ENCODE measurements at regions not wholly inside any gene's neighbourhood (a gene's known extent, or its start where the extent isn't known, plus 50 kb on each side); places are given as distances from the start of the nearest gene placed in this dataset.

- no peaks in the 10 kb centered on the region for H3K27me3 ChIP-seq (ENCODE audit: low read depth, low read length)
- H3K4me3 ChIP-seq (ENCODE audit: low read depth in 1 of 2, low read length in 2 of 2) = no peak overlapping the region
- H3K36me3 ChIP-seq (ENCODE audit: control insufficient read depth in 1 of 2, insufficient read depth in 2 of 2, low read length in 2 of 2) = no peaks in the 10 kb centered on the region
- no peaks in the 10 kb centered on the region for H3K9me3 ChIP-seq (ENCODE audit: control insufficient read depth in 1 of 2, low read length in 2 of 2)
- H3K27ac ChIP-seq (ENCODE audit: low read length) = no peak overlapping the region
- peaks cover 0 to 8% of the 10 kb centered on the region in 2 donors for H3K4me1 ChIP-seq (ENCODE audit: control insufficient read depth in 1 of 2, insufficient read depth in 2 of 2, low read length in 2 of 2)
Observed at GRCh38 chr4:29467044-29467717, 1253.0 kb upstream of the PCDH7 start.
